ENCODE measurements at regions not wholly inside any gene's neighbourhood (a gene's known extent, or its start where the extent isn't known, plus 50 kb on each side); places are given as distances from the start of the nearest gene placed in this dataset.

- no peak for TF ChIP-seq CTCF (IDR thresholded peaks at IDR 0.05; ENCODE audit: insufficient read depth, low read length, poor library complexity, severe bottlenecking)
- H3K4me3 ChIP-seq (replicated peaks; ENCODE audit: low read depth, low read length), result no peak overlapping the region
- no peaks in the 10 kb centered on the region for H3K27me3 ChIP-seq (replicated peaks; ENCODE audit: control insufficient read depth, insufficient read depth, low read length)
- no peak for DNase-seq (ENCODE audit: extremely low read depth, insufficient read length)
- no peaks in the 10 kb centered on the region for H3K36me3 ChIP-seq (ENCODE audit: control insufficient read depth, insufficient read depth, low read length)
Measured at GRCh38 chr13:34116651-34117050, 298.7 kb downstream of the RFC3 start.

GRCh38 chr13:34124666-34125306 lies 306.8 kb downstream of the RFC3 start:
- Histone ChIP-seq H3K4me3 (replicated peaks; ENCODE audit: low read depth, low read length) (no peak overlapping the region), H3K36me3 (ENCODE audit: control insufficient read depth, insufficient read depth, low read length) (no peaks in the 10 kb centered on the region), H3K27me3 (replicated peaks; ENCODE audit: control insufficient read depth, insufficient read depth, low read length) (no peaks in the 10 kb centered on the region)
- DNase-seq (ENCODE audit: extremely low read depth, insufficient read length), result no peak
- TF ChIP-seq CTCF (IDR thresholded peaks at IDR 0.05; ENCODE audit: insufficient read depth, low read length, poor library complexity, severe bottlenecking), result no peak

GRCh38 chr13:34127523-34127922 lies 309.6 kb downstream of the RFC3 start:
- no peak for DNase-seq (ENCODE audit: extremely low read depth, insufficient read length)
- TF ChIP-seq CTCF (IDR thresholded peaks at IDR 0.05; ENCODE audit: insufficient read depth, low read length, poor library complexity, severe bottlenecking), result no peak
- no peak overlapping the region for H3K4me3 ChIP-seq (replicated peaks; ENCODE audit: low read depth, low read length)
- H3K36me3 ChIP-seq (ENCODE audit: control insufficient read depth, insufficient read depth, low read length), result no peaks in the 10 kb centered on the region
- H3K27me3 ChIP-seq (replicated peaks; ENCODE audit: control insufficient read depth, insufficient read depth, low read length), result no peaks in the 10 kb centered on the region

GRCh38 chr13:34128661-34129060 lies 310.7 kb downstream of the RFC3 start:
- no peak for DNase-seq (ENCODE audit: extremely low read depth, insufficient read length)
- H3K4me3 ChIP-seq (replicated peaks; ENCODE audit: low read depth, low read length), result no peak overlapping the region
- no peak for TF ChIP-seq CTCF (IDR thresholded peaks at IDR 0.05; ENCODE audit: insufficient read depth, low read length, poor library complexity, severe bottlenecking)
- H3K27me3 ChIP-seq (replicated peaks; ENCODE audit: control insufficient read depth, insufficient read depth, low read length), result no peaks in the 10 kb centered on the region
- H3K36me3 ChIP-seq (ENCODE audit: control insufficient read depth, insufficient read depth, low read length), result no peaks in the 10 kb centered on the region

- H3K4me3 ChIP-seq (replicated peaks; ENCODE audit: low read depth, low read length), result no peak overlapping the region
- no peak for DNase-seq (ENCODE audit: extremely low read depth, insufficient read length)
- TF ChIP-seq CTCF (IDR thresholded peaks at IDR 0.05; ENCODE audit: insufficient read depth, low read length, poor library complexity, severe bottlenecking), result no peak
Measured at GRCh38 chr13:34129436-34129835, 311.5 kb downstream of the RFC3 start.

GRCh38 chr13:34137200-34137599 lies 319.3 kb downstream of the RFC3 start:
- H3K27me3 ChIP-seq (replicated peaks; ENCODE audit: control insufficient read depth, insufficient read depth, low read length), result no peaks in the 10 kb centered on the region
- H3K4me3 ChIP-seq (replicated peaks; ENCODE audit: low read depth, low read length), result no peak overlapping the region
- H3K36me3 ChIP-seq (ENCODE audit: control insufficient read depth, insufficient read depth, low read length), result no peaks in the 10 kb centered on the region
- DNase-seq (ENCODE audit: extremely low read depth, insufficient read length), result no peak
- TF ChIP-seq CTCF (IDR thresholded peaks at IDR 0.05; ENCODE audit: insufficient read depth, low read length, poor library complexity, severe bottlenecking), result no peak

More at GRCh38 chr13:34129436-34129835, 311.5 kb downstream of the RFC3 start:
- Histone ChIP-seq H3K36me3 (ENCODE audit: control insufficient read depth, insufficient read depth, low read length) (no peaks in the 10 kb centered on the region), H3K27me3 (replicated peaks; ENCODE audit: control insufficient read depth, insufficient read depth, low read length) (no peaks in the 10 kb centered on the region)
